IPS-NIHi7 (cell line): ENCODE measurements at regions not wholly inside any gene's neighbourhood (a gene's known extent, or its start where the extent isn't known, plus 50 kb on each side); places are given as distances from the start of the nearest gene placed in this dataset.
"Not testable (repeated sequence)": the region's sequence is repeated elsewhere in the genome, so short reads cannot be mapped to it uniquely, and the experiment has no call there.

ENCODE experiments used
- DNase-seq: peaks from one replicate; pipeline ENCODE4 v3.0.0; 2012; ENCODE audit warnings: mixed read lengths; ENCODE audit errors: extremely low spot score

GRCh38 chr3:44130249-44130648 lies 111.4 kb upstream of the TOPAZ1 start:
- no peak for DNase-seq

- no peak for DNase-seq
Observed at GRCh38 chr3:44132061-44132460, 109.6 kb upstream of the TOPAZ1 start.

DNA sequence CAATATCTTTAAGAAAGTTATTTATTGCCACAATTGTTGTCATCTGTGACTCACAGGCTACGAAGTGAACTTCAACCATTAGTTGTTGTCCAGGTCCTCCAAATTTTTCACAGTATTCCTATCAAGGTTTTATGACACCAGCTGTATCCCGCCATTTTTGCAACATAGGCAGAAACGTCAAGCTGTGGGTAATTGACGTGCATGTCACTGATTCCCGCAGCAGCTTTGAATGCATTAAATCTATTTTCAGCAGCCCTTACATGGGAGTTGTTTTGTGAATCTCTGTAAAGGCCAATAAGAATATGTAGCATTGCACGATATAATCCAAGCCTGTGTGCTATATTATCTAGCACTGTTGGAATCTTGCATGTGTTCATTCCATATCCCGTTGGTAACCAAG lies 109.1 kb upstream of the TOPAZ1 start:
- DNase-seq, result no peak

- peak; percentile 36 for DNase-seq
Observed at GRCh38 chr3:44136421-44136820, 105.3 kb upstream of the TOPAZ1 start.

DNA sequence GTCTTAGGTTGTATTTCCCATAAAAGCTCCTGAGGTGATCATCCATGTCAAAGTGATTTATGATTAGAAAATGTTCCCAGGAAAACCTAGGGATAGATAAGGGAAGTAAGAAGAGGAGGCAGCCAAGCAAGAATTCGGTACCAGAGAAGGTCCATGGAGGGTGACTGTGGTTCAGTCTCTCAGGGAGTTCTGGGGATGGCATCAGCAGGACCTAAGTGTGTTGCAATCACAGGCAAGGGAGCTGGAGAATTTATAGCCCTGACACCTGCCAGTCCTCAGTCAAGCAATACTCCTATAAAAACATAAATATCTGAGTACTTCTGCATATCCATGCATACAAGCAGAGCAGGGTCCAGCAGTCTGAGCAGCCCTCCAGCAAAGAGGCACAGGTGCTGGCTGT lies 95.6 kb upstream of the TOPAZ1 start:
- no peak for DNase-seq

DNA sequence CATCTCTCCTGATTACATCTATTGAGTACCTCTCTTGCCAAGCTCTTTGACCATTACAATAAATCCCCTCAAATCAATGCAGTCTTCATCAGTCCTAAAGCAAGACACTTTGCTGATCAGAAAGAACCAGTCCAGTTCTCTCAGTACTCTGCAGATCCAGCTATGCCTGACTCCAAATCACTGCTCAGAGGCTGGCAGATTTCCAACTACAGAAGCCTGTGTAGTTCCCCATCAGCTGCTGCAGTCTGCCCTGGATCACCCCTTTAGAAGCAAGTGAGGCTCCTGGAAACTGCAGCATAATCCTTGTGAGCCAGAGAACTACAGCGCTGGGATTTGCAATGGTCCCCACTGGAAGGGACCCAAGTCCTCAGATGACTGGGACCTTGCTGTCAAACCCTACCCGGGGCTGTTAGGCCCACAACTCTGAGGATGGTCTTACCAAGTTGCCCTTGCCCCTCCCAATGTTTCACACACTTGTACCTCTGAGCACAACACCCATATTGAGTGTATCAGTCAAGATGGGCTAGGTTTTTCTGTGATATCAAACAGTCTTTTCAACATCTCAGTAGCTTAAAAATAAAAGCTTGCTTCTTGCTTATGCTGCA lies 81.9 kb upstream of the TOPAZ1 start:
- DNase-seq, result no peak

- DNase-seq, result no peak
Observed at GRCh38 chr3:44160818-44161217, 80.9 kb upstream of the TOPAZ1 start.

DNA sequence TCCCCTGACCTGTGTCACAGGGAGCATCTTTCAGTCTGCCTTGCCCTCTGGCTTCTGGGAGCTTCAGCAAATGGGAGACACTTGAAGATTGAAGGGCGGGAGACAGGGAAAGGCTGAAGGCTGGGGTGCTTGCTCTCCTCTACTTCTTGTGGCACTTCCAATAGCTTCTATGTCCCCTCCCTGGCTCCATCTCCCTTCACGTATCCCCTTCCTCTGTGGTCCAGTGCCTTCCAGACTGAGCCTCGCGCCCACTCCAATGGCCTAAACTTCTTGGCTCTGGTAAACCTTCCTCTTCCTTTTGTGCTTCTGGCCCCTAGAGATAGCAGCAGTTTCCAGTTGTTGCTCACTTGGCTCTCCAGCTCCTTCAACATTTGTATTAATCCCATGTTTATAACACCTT lies 69.8 kb upstream of the TOPAZ1 start:
- no peak for DNase-seq

GRCh38 chr3:44172701-44173100 lies 69.0 kb upstream of the TOPAZ1 start:
- DNase-seq, result not testable (repeated sequence)

DNA sequence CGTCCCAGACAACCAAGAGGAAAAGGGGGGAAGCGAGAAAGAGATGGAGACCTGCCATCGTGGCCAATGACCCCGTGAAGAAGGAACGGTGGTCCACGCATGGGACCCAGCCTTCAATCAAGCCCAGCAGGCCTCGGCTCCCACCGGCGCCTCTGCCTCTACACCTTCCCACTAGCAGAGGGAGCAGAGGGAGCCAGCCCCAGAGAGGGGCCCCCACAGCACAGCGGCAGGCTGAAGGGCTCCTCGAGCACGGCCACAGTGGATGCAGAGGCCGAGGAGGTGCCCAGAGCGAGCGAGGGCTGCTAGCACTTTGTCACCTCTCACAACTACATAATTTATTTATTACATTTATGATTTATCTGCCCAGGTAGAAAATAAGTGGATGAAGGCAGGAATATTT lies 68.4 kb upstream of the TOPAZ1 start:
- DNase-seq, result no peak

- DNase-seq, result no peak
Observed at GRCh38 chr3:44175070-44175469, 66.6 kb upstream of the TOPAZ1 start.

- DNase-seq, result no peak
Observed at GRCh38 chr3:44179246-44179645, 62.4 kb upstream of the TOPAZ1 start.

- no peak for DNase-seq
Observed at GRCh38 chr3:44184319-44184953, 57.2 kb upstream of the TOPAZ1 start.

- no peak for DNase-seq
Observed at GRCh38 chr3:44185396-44185915, 56.2 kb upstream of the TOPAZ1 start.

DNA sequence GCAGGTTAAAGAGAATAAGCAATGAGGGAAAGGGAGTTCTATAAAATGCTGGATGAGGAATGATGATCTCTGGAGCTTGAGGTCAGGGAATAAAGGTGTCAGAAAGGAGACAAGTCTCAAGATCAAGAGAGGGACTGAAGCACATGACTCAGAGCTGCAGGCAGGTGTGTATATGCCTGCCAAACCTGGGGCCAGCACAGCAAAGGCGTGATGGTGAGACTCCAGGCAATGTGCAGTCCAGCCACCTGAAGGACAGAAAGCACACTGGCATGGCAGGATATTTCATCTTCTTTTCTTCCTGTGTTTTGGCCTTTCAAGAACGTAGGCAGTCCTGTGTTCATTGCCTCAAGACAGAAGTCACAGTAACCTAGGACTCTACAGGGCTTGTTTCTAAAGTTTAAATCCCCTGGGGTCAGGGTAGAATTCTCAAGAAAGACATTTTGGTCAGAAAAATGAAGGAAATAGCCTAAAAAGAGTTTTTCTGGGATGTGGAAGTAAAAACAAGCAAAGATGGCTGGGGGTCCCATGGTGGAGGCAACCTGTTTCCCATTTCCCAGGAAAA lies 55.5 kb upstream of the TOPAZ1 start:
- no peak for DNase-seq

DNA sequence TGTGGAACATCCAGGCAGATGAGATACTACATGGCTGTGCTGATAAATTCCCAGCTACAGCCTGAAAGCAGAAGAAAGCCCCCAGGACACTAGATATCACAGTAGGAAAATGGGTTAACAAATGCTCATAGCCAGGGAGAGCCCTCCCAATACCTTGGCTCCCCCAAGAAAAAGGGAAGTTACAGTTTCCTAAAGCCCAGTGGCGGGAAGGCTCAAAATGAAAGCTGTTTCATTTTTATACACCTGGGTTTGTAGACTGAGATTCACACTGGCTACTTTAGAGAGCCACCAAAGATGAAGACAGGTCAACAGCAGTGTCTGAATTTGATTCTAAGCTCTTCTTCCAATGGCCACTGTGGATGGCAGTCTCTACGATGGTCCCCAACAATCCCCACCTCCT lies 55.0 kb upstream of the TOPAZ1 start:
- no peak for DNase-seq
